SK-N-MC (cell line): ENCODE measurements at regions not wholly inside any gene's neighbourhood (a gene's known extent, or its start where the extent isn't known, plus 50 kb on each side); places are given as distances from the start of the nearest gene placed in this dataset.

Experiments used
- EZH2 ChIP-seq: fragments of 200-600 bp; sonication (generic); IDR thresholded peaks from one replicate; pipeline ENCODE4 v1.6.1; 2017; ENCODE audit warnings: antibody characterized with exemption
- POLR2AphosphoS5 ChIP-seq: IDR thresholded peaks from 2 replicates; pipeline ENCODE4 v1.6.1; 2012; ENCODE audit warnings: mild to moderate bottlenecking, low read depth, low read length, borderline replicate concordance

GRCh38 chr12:48414021-48414420 lies 58.3 kb upstream of the ANP32D start:
- TF ChIP-seq EZH2: no peak
- no peak for TF ChIP-seq POLR2AphosphoS5
